ENCODE measurements at regions not wholly inside any gene's neighbourhood (a gene's known extent, or its start where the extent isn't known, plus 50 kb on each side); places are given as distances from the start of the nearest gene placed in this dataset.

- peak overlapping the region; percentile 42; the same call in 1 of the 2 replicates for H2AFZ ChIP-seq (ENCODE audit: low read length)
- TF ChIP-seq RBBP5 (IDR thresholded peaks at IDR 0.05; ENCODE audit: borderline replicate concordance, low read depth, low read length): no peak
- no peak for TF ChIP-seq RFX5 (IDR thresholded peaks at IDR 0.05; ENCODE audit: borderline replicate concordance, low read depth, low read length)
- TF ChIP-seq HDAC2 (IDR thresholded peaks at IDR 0.05; ENCODE audit: borderline replicate concordance in 1 of 2, low read depth in 2 of 2, low read length in 2 of 2): no peak
- TF ChIP-seq KDM1A (IDR thresholded peaks at IDR 0.05; ENCODE audit: borderline replicate concordance, low read length): no peak
- TF ChIP-seq JUND (IDR thresholded peaks at IDR 0.05; ENCODE audit: low read length): no peak
- no peak for TF ChIP-seq SP1 (IDR thresholded peaks at IDR 0.05; ENCODE audit: low read depth, low read length)
- no peak for TF ChIP-seq GTF2F1 (IDR thresholded peaks at IDR 0.05; ENCODE audit: borderline replicate concordance, low read depth, low read length)
- no peak for TF ChIP-seq GABPA (IDR thresholded peaks at IDR 0.05; ENCODE audit: borderline replicate concordance, insufficient read depth, low read length)
- no peak for TF ChIP-seq CBX8 (IDR thresholded peaks at IDR 0.05; ENCODE audit: borderline replicate concordance, low read depth, low read length)
- TF ChIP-seq EGR1 (IDR thresholded peaks at IDR 0.05; ENCODE audit: borderline replicate concordance, low read depth, low read length): no peak
- no peak for TF ChIP-seq SUZ12 (IDR thresholded peaks at IDR 0.05; ENCODE audit: low read length)
- TF ChIP-seq FOSL1 (IDR thresholded peaks at IDR 0.05; ENCODE audit: insufficient read depth, low read depth, low read length): no peak
- TF ChIP-seq KDM5A (IDR thresholded peaks at IDR 0.05; ENCODE audit: low read length): no peak
These were observed 137.3 kb downstream of the SEC61B start for GRCh38 chr9:99359336-99359735.

More at GRCh38 chr9:99359336-99359735, 137.3 kb downstream of the SEC61B start:
- H3K9ac ChIP-seq (replicated peaks in 1 of 4; ENCODE audit: extremely low read depth in 1 of 4, low read depth in 3 of 4, low read length in 3 of 4): no peak overlapping the region
- DNase-seq (ENCODE audit: low read depth in 1 of 2, low spot score in 2 of 2) (no peak), FAIRE-seq (no peak)
- no peak overlapping the region for H3K18ac ChIP-seq (ENCODE audit: extremely low read depth, low read length)
- no peaks in the 10 kb centered on the region for H3K79me2 ChIP-seq (ENCODE audit: control insufficient read depth in 1 of 2, insufficient read depth in 2 of 2, low read length in 2 of 2)
- H2BK20ac ChIP-seq (ENCODE audit: low read length): no peak overlapping the region
- H2AK5ac ChIP-seq (ENCODE audit: low read depth, low read length): no peak overlapping the region
- H2BK5ac ChIP-seq (ENCODE audit: low read depth, low read length): no peak overlapping the region
- no peak overlapping the region for H4K5ac ChIP-seq (ENCODE audit: insufficient read length, low read depth, low read length)
- no peaks in the 10 kb centered on the region for H4K20me1 ChIP-seq (replicated peaks in 1 of 2; ENCODE audit: control insufficient read depth in 1 of 2, insufficient read depth in 2 of 2, low read length in 2 of 2)
- no peak overlapping the region for H2BK12ac ChIP-seq (ENCODE audit: low read depth, low read length)
- ChIA-PET CTCF (ENCODE audit: partially characterized antibody) (interaction anchor here (1.3 to 2.2 kb wide), 3 partner anchors 11 to 94 kb away, joined by 4 to 9 read pairs (median 8); no protein-coding TSS in a partner anchor), POLR2A (ENCODE audit: partially characterized antibody) (interaction anchor here (0.7 kb wide), 1 partner anchor 10 kb away, joined by 3 read pairs; no protein-coding TSS in a partner anchor)
- H3K4me2 ChIP-seq (ENCODE audit: insufficient read depth in 1 of 2, low read depth in 2 of 2, low read length in 2 of 2): no peak overlapping the region
- H3K23me2 ChIP-seq (ENCODE audit: low read depth, low read length): no peaks in the 10 kb centered on the region
- no peaks in the 10 kb centered on the region; a peak in 1 of 7 replicates for H3K27me3 ChIP-seq (replicated peaks in 1 of 4; ENCODE audit: control insufficient read depth in 3 of 4, extremely low read depth in 1 of 4, insufficient read depth in 3 of 4, low read length in 3 of 4)
- H3K36me3 ChIP-seq (ENCODE audit: control insufficient read depth in 2 of 4, insufficient read depth in 4 of 4, low read length in 3 of 4): no peaks in the 10 kb centered on the region
- 84% methylated on average over 10 of the region's 10 CpGs; no CpG with 5 or more reads in 1 of the 2 experiments for WGBS, 2 experiments (ENCODE audit: extremely low coverage in 1 of 2, insufficient coverage in 1 of 2, insufficient read length in 1 of 2, insufficient replicate concordance in 2 of 2, low coverage in 1 of 2, low lambda C conversion rate in 2 of 2, missing lambda C conversion rate in 1 of 2)
- H4K8ac ChIP-seq (ENCODE audit: extremely low read depth, insufficient read depth, low read length): no peak overlapping the region
- H3K79me1 ChIP-seq (ENCODE audit: low read depth, low read length): no peaks in the 10 kb centered on the region
- H3K4ac ChIP-seq (replicated peaks; ENCODE audit: insufficient read length, low read depth, low read length): no peak overlapping the region
- H3K14ac ChIP-seq (ENCODE audit: insufficient read length): no peak overlapping the region
- H4K91ac ChIP-seq (replicated peaks; ENCODE audit: insufficient read length, low read length): no peak overlapping the region
- H3K4me3 ChIP-seq (ENCODE audit: extremely low read depth in 1 of 4, insufficient read depth in 2 of 4, low read depth in 3 of 4, low read length in 4 of 4): no peak overlapping the region
- H3K4me1 ChIP-seq (replicated peaks in 1 of 4; ENCODE audit: control insufficient read depth in 3 of 4, insufficient read depth in 4 of 4, low read length in 3 of 4): peaks cover 0 to 3% (median 0%) of the 10 kb centered on the region in 4 experiments; a peak in 1 of 7 replicates
- no peak overlapping the region for H2BK15ac ChIP-seq (ENCODE audit: low read length)
- H2BK120ac ChIP-seq (replicated peaks; ENCODE audit: low read depth, low read length): no peak overlapping the region
- H3K9me3 ChIP-seq (ENCODE audit: insufficient read depth in 2 of 2, low read depth in 1 of 2, low read length in 1 of 2): no peaks in the 10 kb centered on the region
- no peak overlapping the region for H3K23ac ChIP-seq (ENCODE audit: insufficient read length)
- H3K56ac ChIP-seq (replicated peaks; ENCODE audit: insufficient read length, low read depth, low read length): no peak overlapping the region
- H3K27ac ChIP-seq (ENCODE audit: low read depth, low read length): no peak overlapping the region
